DOHH2 (cell line): ENCODE measurements at regions not wholly inside any gene's neighbourhood (a gene's known extent, or its start where the extent isn't known, plus 50 kb on each side); places are given as distances from the start of the nearest gene placed in this dataset.

Source experiments
- H3F3A ChIP-seq: fragments of 200-600 bp; sonication (generic), shearing (Covaris generic); 2 replicates; pipeline ENCODE4 v1.6.0; 2016; ENCODE audit warnings: antibody characterized with exemption, mild to moderate bottlenecking; ENCODE audit not compliant: control insufficient read depth, insufficient read depth
- H3K27ac ChIP-seq: fragments of 200-600 bp; sonication (generic); 2 replicates; pipeline ENCODE4 v1.5.1; 2014; ENCODE audit warnings: low read depth, mild to moderate bottlenecking, low read length, moderate library complexity
- H3K27me3 ChIP-seq: fragments of 200-600 bp; sonication (generic); 2 replicates; pipeline ENCODE4 v1.6.1; 2014; ENCODE audit warnings: mild to moderate bottlenecking, low read length, mixed read lengths; ENCODE audit not compliant: control insufficient read depth
- H3K36me3 ChIP-seq: fragments of 200-600 bp; sonication (generic); 2 replicates; pipeline ENCODE4 v1.6.1; 2014; ENCODE audit warnings: mild to moderate bottlenecking, low read length, moderate library complexity, mixed read lengths; ENCODE audit not compliant: control insufficient read depth
- H3K4me1 ChIP-seq: fragments of 200-600 bp; sonication (generic); 2 replicates; pipeline ENCODE4 v1.6.1; 2014; ENCODE audit warnings: mild to moderate bottlenecking, low read length, mixed read lengths; ENCODE audit not compliant: control insufficient read depth
- H3K4me2 ChIP-seq: fragments of 200-600 bp; sonication (generic); 2 replicates; pipeline ENCODE4 v1.6.0; 2014; ENCODE audit warnings: mild to moderate bottlenecking, low read length, moderate library complexity
- H3K4me3 ChIP-seq: fragments of 200-600 bp; sonication (generic); 2 replicates; pipeline ENCODE4 v1.5.1; 2014; ENCODE audit warnings: mild to moderate bottlenecking, low read length, mixed read lengths
- H3K79me2 ChIP-seq: fragments of 200-600 bp; sonication (generic); 2 replicates; pipeline ENCODE4 v1.6.1; 2014; ENCODE audit warnings: mild to moderate bottlenecking, low read length, mixed read lengths; ENCODE audit not compliant: control insufficient read depth
- H3K9me2 ChIP-seq: fragments of 200-600 bp; sonication (generic); replicated peaks from 2 replicates; pipeline ENCODE4 v1.6.1; 2014; ENCODE audit warnings: mild to moderate bottlenecking, low read length, mixed read lengths; ENCODE audit not compliant: control insufficient read depth
- H3K9me3 ChIP-seq: fragments of 200-600 bp; sonication (generic); 2 replicates; pipeline ENCODE4 v1.6.1; 2014; ENCODE audit warnings: antibody characterized with exemption, low read length, mixed read lengths; ENCODE audit not compliant: control insufficient read depth, insufficient read depth
- H4K20me1 ChIP-seq: fragments of 200-600 bp; sonication (generic); 2 replicates; pipeline ENCODE4 v1.6.0; 2014; ENCODE audit warnings: low read depth, mild to moderate bottlenecking, antibody characterized with exemption, low read length, moderate library complexity; ENCODE audit not compliant: control insufficient read depth, insufficient read depth
- CTCF ChIP-seq: fragments of 200-600 bp; sonication (generic); IDR thresholded peaks from one replicate; pipeline ENCODE4 v1.5.1; 2014; ENCODE audit warnings: antibody characterized with exemption, mild to moderate bottlenecking, low read depth, low read length; ENCODE audit not compliant: poor library complexity, severe bottlenecking
- EZH2phosphoT487 ChIP-seq: fragments of 200-600 bp; sonication (generic); IDR thresholded peaks from 2 replicates; pipeline ENCODE4 v1.6.1; 2017; ENCODE audit warnings: borderline replicate concordance, mild to moderate bottlenecking, antibody characterized with exemption, low read length, moderate library complexity, mixed read lengths

GRCh38 chr4:167469436-167469835, 235.1 kb upstream of the SPOCK3 start:
- Histone ChIP-seq H3K36me3 (no peaks in the 10 kb centered on the region), H3K4me1 (no peaks in the 10 kb centered on the region), H3F3A (no peaks in the 10 kb centered on the region), H3K27me3 (no peaks in the 10 kb centered on the region), H3K9me3 (no peaks in the 10 kb centered on the region), H3K4me2 (no peak overlapping the region), H4K20me1 (no peaks in the 10 kb centered on the region), H3K4me3 (no peak overlapping the region), H3K9me2 (no peaks in the 10 kb centered on the region), H3K79me2 (no peaks in the 10 kb centered on the region), H3K27ac (no peak overlapping the region)
- TF ChIP-seq EZH2phosphoT487 (no peak), CTCF (no peak)

GRCh38 chr4:167475951-167476350, 241.7 kb upstream of the SPOCK3 start:
- H3K4me3 ChIP-seq: no peak overlapping the region
- no peak for TF ChIP-seq CTCF
- TF ChIP-seq EZH2phosphoT487: no peak
- H3K4me1 ChIP-seq: no peaks in the 10 kb centered on the region
- H3K36me3 ChIP-seq: no peaks in the 10 kb centered on the region
- no peaks in the 10 kb centered on the region for H3K9me2 ChIP-seq
- H3K79me2 ChIP-seq: no peaks in the 10 kb centered on the region
- no peaks in the 10 kb centered on the region for H3K9me3 ChIP-seq
- H4K20me1 ChIP-seq: no peaks in the 10 kb centered on the region
- H3K27me3 ChIP-seq: no peaks in the 10 kb centered on the region
- H3F3A ChIP-seq: no peaks in the 10 kb centered on the region
- H3K27ac ChIP-seq: no peak overlapping the region
- no peak overlapping the region for H3K4me2 ChIP-seq

DNA sequence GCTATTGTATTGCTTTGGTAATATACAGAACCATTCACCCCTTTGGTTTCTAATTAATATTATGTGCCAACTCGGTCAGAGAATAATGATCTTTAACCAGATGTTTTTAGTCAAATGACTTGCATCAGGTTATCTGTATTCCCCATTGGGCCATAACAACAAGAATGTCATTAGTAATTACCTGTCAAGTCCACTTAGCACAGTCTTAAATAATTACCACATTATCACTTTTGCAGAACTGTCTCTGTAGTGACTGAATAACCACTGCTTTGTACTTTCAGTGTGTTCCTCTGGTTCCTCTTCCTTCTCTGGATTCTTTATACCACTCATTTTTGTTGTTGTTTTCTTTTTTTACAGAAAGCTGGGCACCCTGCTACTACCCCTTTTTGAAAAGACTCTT, 257.7 kb upstream of the SPOCK3 start:
- no peaks in the 10 kb centered on the region for H3K27me3 ChIP-seq
- no peaks in the 10 kb centered on the region for H4K20me1 ChIP-seq
- no peak overlapping the region for H3K4me2 ChIP-seq
- H3K9me3 ChIP-seq: no peaks in the 10 kb centered on the region
- no peaks in the 10 kb centered on the region for H3K36me3 ChIP-seq
- H3K27ac ChIP-seq: no peak overlapping the region
- no peaks in the 10 kb centered on the region for H3K4me1 ChIP-seq
- H3K4me3 ChIP-seq: no peak overlapping the region
- H3K79me2 ChIP-seq: no peaks in the 10 kb centered on the region
- H3F3A ChIP-seq: no peaks in the 10 kb centered on the region
- H3K9me2 ChIP-seq: no peaks in the 10 kb centered on the region
- TF ChIP-seq EZH2phosphoT487 (no peak), CTCF (no peak)

DNA sequence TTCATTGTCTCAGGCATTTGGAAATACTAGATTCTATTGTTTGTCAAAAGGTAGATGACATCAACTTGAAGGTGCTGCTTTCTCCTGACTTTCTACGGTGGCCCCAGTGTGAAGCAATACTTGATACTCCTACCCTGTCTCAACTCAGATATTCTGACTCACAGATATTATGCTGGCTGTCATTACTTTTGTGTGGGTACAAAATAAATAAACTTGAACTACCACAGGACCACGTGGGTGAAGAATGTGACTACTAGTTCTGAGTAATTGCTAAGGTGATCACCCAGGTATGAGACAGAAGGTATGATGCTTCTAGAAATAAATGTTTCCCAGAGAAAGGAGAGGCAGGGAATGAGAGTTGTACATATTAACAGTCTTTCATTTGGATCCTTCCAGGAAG, 275.3 kb upstream of the SPOCK3 start:
- Histone ChIP-seq H4K20me1 (no peaks in the 10 kb centered on the region), H3K36me3 (no peaks in the 10 kb centered on the region), H3K79me2 (no peaks in the 10 kb centered on the region), H3K4me3 (no peak overlapping the region), H3K9me3 (no peaks in the 10 kb centered on the region), H3K27me3 (no peaks in the 10 kb centered on the region), H3K9me2 (no peaks in the 10 kb centered on the region), H3K4me2 (no peak overlapping the region), H3K27ac (no peak overlapping the region), H3K4me1 (no peaks in the 10 kb centered on the region), H3F3A (no peaks in the 10 kb centered on the region)
- TF ChIP-seq EZH2phosphoT487 (no peak), CTCF (no peak)
